ENCODE measurements at regions not wholly inside any gene's neighbourhood (a gene's known extent, or its start where the extent isn't known, plus 50 kb on each side); places are given as distances from the start of the nearest gene placed in this dataset.

DNA sequence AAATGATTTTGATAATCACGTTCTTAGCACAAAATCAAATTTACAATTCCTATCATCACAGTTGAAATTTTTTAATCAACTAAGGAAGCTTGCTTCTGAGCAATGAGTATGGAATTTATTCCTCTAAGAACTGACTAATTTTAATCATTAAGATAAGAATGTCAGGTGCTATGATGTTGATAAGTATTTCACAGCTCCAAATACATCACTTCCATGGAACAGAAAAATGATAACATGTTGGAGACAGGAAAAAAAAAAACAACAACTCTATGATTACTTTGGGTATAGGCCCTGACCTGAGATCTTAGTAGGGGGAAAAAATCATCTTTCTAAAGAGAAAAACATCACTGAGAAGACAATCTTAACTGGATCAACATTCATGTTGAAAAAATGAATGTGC is 89.4 kb upstream of the BMP2 start:
- TF ChIP-seq POLR2A (IDR thresholded peaks at IDR 0.05) (no peak), POLR2AphosphoS5 (IDR thresholded peaks at IDR 0.05; ENCODE audit: insufficient read depth in 1 of 2, low read depth in 1 of 2) (no peak)
- TF ChIP-seq, protein P1, sequence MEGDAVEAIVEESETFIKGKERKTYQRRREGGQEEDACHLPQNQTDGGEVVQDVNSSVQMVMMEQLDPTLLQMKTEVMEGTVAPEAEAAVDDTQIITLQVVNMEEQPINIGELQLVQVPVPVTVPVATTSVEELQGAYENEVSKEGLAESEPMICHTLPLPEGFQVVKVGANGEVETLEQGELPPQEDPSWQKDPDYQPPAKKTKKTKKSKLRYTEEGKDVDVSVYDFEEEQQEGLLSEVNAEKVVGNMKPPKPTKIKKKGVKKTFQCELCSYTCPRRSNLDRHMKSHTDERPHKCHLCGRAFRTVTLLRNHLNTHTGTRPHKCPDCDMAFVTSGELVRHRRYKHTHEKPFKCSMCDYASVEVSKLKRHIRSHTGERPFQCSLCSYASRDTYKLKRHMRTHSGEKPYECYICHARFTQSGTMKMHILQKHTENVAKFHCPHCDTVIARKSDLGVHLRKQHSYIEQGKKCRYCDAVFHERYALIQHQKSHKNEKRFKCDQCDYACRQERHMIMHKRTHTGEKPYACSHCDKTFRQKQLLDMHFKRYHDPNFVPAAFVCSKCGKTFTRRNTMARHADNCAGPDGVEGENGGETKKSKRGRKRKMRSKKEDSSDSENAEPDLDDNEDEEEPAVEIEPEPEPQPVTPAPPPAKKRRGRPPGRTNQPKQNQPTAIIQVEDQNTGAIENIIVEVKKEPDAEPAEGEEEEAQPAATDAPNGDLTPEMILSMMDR (IDR thresholded peaks at IDR 0.05): no peak

All from vagina (tissue), 2 donors.